ENCODE measurements at regions not wholly inside any gene's neighbourhood (a gene's known extent, or its start where the extent isn't known, plus 50 kb on each side); places are given as distances from the start of the nearest gene placed in this dataset.

GRCh38 chr1:81703756-81704463 lies 96.8 kb upstream of the ADGRL2 start:
- no peak for DNase-seq (ENCODE audit: low read depth)
- TF ChIP-seq, protein P1, sequence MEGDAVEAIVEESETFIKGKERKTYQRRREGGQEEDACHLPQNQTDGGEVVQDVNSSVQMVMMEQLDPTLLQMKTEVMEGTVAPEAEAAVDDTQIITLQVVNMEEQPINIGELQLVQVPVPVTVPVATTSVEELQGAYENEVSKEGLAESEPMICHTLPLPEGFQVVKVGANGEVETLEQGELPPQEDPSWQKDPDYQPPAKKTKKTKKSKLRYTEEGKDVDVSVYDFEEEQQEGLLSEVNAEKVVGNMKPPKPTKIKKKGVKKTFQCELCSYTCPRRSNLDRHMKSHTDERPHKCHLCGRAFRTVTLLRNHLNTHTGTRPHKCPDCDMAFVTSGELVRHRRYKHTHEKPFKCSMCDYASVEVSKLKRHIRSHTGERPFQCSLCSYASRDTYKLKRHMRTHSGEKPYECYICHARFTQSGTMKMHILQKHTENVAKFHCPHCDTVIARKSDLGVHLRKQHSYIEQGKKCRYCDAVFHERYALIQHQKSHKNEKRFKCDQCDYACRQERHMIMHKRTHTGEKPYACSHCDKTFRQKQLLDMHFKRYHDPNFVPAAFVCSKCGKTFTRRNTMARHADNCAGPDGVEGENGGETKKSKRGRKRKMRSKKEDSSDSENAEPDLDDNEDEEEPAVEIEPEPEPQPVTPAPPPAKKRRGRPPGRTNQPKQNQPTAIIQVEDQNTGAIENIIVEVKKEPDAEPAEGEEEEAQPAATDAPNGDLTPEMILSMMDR (conservative IDR thresholded peaks at IDR 0.05; ENCODE audit: low read depth, low read length): no peak
- H3K4me3 ChIP-seq (ENCODE audit: low read depth, low read length): no peak overlapping the region

DNA sequence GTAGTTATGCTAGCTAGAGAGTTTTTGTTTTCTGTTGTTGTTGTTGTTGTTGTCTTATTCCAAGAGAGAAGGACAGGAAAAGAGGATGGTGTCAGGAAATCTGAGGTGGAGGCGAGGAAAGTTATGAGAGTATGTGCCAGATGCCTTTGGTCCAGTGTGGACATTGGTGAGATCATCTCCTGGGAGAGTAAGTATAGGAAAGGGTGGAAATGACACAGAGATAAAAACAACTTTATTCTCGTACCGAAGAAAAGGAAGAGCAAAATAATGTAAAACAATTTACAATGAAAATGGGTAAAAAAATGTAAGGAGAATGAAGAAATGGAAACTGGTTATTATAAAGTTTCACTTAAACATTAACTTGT lies 97.4 kb upstream of the ADGRL2 start:
- DNase-seq (ENCODE audit: low read depth): no peak

DNA sequence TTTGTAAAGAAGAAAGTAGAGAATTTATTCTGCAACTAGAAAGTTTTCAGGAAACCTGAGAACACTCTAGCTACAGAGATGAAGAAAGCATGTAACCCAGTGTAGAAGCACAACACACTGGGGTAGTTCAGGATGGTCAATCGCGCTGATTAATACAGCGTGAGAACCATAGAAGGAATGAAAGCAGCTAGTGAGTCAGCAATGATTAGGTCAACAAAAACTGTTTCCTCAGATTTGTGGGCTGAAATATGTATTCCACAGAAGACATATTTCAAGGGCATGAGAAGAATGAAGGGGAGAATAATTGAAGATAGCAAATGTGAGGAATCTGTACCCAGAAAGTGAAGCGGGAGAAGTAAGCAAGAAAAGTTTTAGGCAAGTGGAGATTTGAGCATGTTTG lies 97.8 kb upstream of the ADGRL2 start:
- no peak for DNase-seq (ENCODE audit: low read depth)
- H3K4me3 ChIP-seq (ENCODE audit: low read depth, low read length): no peak overlapping the region

More for the DNA sequence above, 97.4 kb upstream of the ADGRL2 start:
- no peak overlapping the region for H3K4me3 ChIP-seq (ENCODE audit: low read depth, low read length)
- TF ChIP-seq, protein P1 (conservative IDR thresholded peaks at IDR 0.05; ENCODE audit: low read depth, low read length): no peak

GRCh38 chr1:81702079-81702715 lies 98.5 kb upstream of the ADGRL2 start:
- no peak for DNase-seq (ENCODE audit: low read depth)
- TF ChIP-seq, protein P1 (conservative IDR thresholded peaks at IDR 0.05; ENCODE audit: low read depth, low read length): no peak
- H3K4me3 ChIP-seq (ENCODE audit: low read depth, low read length): no peak overlapping the region

More for the DNA sequence above, 97.8 kb upstream of the ADGRL2 start:
- TF ChIP-seq, protein P1 (conservative IDR thresholded peaks at IDR 0.05; ENCODE audit: low read depth, low read length): no peak

DNA sequence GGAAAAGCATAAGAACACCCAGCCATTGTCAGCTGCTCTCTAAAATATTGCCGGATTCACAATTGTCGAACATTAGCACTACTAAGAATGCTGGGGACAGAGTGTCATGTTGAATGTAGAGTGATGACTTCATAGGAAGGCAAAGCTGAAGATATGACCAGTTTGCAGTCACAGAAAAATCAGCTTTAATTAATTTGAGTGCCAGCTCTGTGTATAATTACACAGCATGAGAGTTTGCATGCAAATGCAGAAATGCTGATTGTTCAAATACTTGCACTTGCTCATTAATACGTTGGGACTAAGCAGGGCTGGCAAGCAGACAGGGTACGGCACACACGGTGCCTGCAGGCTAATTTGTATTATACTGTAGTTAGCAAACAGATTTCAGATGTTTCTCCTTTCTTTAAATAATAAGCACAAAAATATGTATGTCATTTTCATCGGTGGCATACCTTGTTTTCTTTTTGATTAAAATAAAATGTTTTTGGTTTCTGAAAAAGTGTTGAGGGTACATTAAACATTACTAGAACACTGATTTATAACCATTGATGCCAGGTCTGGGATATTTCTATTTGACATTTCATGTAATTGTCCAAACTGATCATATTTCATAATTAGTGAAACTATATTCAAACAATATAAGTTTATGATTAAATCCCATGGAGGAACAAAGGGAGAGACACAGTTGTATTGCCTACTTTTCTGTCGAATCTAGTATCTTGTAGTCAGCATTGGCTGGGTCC lies 99.8 kb upstream of the ADGRL2 start:
- no peak for DNase-seq (ENCODE audit: low read depth)
- H3K4me3 ChIP-seq (ENCODE audit: low read depth, low read length): no peak overlapping the region
- TF ChIP-seq, protein P1 (conservative IDR thresholded peaks at IDR 0.05; ENCODE audit: low read depth, low read length): no peak

- no peak overlapping the region for H3K4me3 ChIP-seq (ENCODE audit: low read depth, low read length)
- TF ChIP-seq, protein P1 (conservative IDR thresholded peaks at IDR 0.05; ENCODE audit: low read depth, low read length): no peak
- DNase-seq (ENCODE audit: low read depth): no peak
Observed at GRCh38 chr1:81699234-81699633, 101.5 kb upstream of the ADGRL2 start.

Measured in epithelial cell of proximal tubule (primary cell).